ENCODE measurements at regions not wholly inside any gene's neighbourhood (a gene's known extent, or its start where the extent isn't known, plus 50 kb on each side); places are given as distances from the start of the nearest gene placed in this dataset.

DNA sequence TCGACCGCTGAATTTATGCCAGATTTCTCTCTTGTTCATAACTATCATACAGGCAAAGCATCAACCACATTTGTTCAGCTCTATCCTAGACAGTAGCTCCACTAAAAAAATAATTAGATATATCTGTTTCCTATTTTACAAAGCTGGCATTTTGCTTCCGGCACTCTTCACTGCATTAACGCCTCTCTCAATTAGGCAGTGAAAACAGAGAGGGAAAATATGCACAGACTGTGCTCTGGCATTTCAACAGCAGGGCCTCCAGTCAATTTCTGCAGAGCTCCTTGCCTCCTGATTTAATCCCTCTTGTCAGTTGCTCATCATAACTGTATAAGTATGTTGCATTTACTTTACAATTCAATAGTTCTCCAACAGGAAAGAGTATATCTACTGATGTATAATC lies 666.9 kb upstream of the INTU start:
- TF ChIP-seq YY1 (IDR thresholded peaks at IDR 0.05) (no peak), REST (IDR thresholded peaks at IDR 0.05) (no peak), SP1 (IDR thresholded peaks at IDR 0.05) (no peak), RAD21 (IDR thresholded peaks at IDR 0.05) (no peak), EGR1 (IDR thresholded peaks at IDR 0.05; ENCODE audit: low read depth in 2 of 2) (no peak), FOXA1 (IDR thresholded peaks at IDR 0.05) (no peak), JUND (IDR thresholded peaks at IDR 0.05) (no peak), RXRA (IDR thresholded peaks at IDR 0.05) (no peak), GABPA (IDR thresholded peaks at IDR 0.05 in 1 of 2, conservative IDR thresholded peaks at IDR 0.05 in 1 of 2) (no peak)
- TF ChIP-seq, protein P1, sequence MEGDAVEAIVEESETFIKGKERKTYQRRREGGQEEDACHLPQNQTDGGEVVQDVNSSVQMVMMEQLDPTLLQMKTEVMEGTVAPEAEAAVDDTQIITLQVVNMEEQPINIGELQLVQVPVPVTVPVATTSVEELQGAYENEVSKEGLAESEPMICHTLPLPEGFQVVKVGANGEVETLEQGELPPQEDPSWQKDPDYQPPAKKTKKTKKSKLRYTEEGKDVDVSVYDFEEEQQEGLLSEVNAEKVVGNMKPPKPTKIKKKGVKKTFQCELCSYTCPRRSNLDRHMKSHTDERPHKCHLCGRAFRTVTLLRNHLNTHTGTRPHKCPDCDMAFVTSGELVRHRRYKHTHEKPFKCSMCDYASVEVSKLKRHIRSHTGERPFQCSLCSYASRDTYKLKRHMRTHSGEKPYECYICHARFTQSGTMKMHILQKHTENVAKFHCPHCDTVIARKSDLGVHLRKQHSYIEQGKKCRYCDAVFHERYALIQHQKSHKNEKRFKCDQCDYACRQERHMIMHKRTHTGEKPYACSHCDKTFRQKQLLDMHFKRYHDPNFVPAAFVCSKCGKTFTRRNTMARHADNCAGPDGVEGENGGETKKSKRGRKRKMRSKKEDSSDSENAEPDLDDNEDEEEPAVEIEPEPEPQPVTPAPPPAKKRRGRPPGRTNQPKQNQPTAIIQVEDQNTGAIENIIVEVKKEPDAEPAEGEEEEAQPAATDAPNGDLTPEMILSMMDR (IDR thresholded peaks at IDR 0.05; ENCODE audit: low read depth, low read length, missing input control) = no peak
- TF ChIP-seq, protein P2, sequence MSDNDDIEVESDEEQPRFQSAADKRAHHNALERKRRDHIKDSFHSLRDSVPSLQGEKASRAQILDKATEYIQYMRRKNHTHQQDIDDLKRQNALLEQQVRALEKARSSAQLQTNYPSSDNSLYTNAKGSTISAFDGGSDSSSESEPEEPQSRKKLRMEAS (IDR thresholded peaks at IDR 0.05) = no peak
- TF ChIP-seq, protein P3, sequence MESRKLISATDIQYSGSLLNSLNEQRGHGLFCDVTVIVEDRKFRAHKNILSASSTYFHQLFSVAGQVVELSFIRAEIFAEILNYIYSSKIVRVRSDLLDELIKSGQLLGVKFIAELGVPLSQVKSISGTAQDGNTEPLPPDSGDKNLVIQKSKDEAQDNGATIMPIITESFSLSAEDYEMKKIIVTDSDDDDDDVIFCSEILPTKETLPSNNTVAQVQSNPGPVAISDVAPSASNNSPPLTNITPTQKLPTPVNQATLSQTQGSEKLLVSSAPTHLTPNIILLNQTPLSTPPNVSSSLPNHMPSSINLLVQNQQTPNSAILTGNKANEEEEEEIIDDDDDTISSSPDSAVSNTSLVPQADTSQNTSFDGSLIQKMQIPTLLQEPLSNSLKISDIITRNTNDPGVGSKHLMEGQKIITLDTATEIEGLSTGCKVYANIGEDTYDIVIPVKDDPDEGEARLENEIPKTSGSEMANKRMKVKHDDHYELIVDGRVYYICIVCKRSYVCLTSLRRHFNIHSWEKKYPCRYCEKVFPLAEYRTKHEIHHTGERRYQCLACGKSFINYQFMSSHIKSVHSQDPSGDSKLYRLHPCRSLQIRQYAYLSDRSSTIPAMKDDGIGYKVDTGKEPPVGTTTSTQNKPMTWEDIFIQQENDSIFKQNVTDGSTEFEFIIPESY (IDR thresholded peaks at IDR 0.05) = no peak
- TF ChIP-seq, protein P4, sequence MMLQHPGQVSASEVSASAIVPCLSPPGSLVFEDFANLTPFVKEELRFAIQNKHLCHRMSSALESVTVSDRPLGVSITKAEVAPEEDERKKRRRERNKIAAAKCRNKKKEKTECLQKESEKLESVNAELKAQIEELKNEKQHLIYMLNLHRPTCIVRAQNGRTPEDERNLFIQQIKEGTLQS (IDR thresholded peaks at IDR 0.05) = no peak
